Esophagus squamous epithelium (tissue), 5 donors: ENCODE measurements at regions not wholly inside any gene's neighbourhood (a gene's known extent, or its start where the extent isn't known, plus 50 kb on each side); places are given as distances from the start of the nearest gene placed in this dataset.

Experiments used
- DNase-seq: peaks from one replicate; lab custom pipeline; 2025; lab: John Stamatoyannopoulos, UW
- H3K27ac ChIP-seq, 4 donors: fragments of 200-600 bp; sonication (generic); one replicate each; pipeline ENCODE4 v1.5.1; 2016 to 2019; ENCODE audit warnings: mild to moderate bottlenecking in 1 of 4
- H3K27me3 ChIP-seq, 4 donors: fragments of 200-600 bp; sonication (generic); 1 replicate in 3 of 4; 2 replicates in 1 of 4; pipeline versions ENCODE4 v1.5.1 to v1.6.0; 2017 to 2021; ENCODE audit warnings: antibody characterized with exemption in 1 of 4
- H3K36me3 ChIP-seq, 3 donors: fragments of 200-600 bp; sonication (generic); one replicate each; pipeline ENCODE4 v1.5.1; 2016 to 2019
- H3K4me1 ChIP-seq, 3 donors: fragments of 200-600 bp; sonication (generic); one replicate each; pipeline ENCODE4 v1.5.1; 2017 to 2019
- H3K4me3 ChIP-seq, 4 donors: fragments of 200-600 bp; sonication (generic); 1 replicate in 3 of 4; 2 replicates in 1 of 4; pipeline ENCODE4 v1.5.1; 2016 to 2019; ENCODE audit warnings: mild to moderate bottlenecking in 2 of 4, moderate library complexity in 1 of 4
- H3K9me3 ChIP-seq, 3 donors: fragments of 200-600 bp; sonication (generic); one replicate each; pipeline ENCODE4 v1.5.1; 2016 to 2019
- CTCF ChIP-seq, 6 experiments: fragments of 450-650 bp in 4 of 6; fragments of 200-600 bp in 2 of 6; sonication (generic) in 2 of 6; IDR thresholded peaks; one replicate each; pipeline ENCODE4 v1.5.1; 2016 to 2019; ENCODE audit warnings: antibody characterized with exemption in 6 of 6, mild to moderate bottlenecking in 4 of 6, moderate library complexity in 4 of 6
- POLR2A ChIP-seq, 4 donors: fragments of 450-650 bp; IDR thresholded peaks; one replicate each; pipeline ENCODE4 v1.6.1; 2017; ENCODE audit warnings: antibody characterized with exemption in 4 of 4, mild to moderate bottlenecking in 4 of 4, moderate library complexity in 3 of 4
- WGBS, 2 donors: methylation state at CpG; one replicate each; pipeline ENCODE4 v1.1.5; 2018; 5-methylcytosine and 5-hydroxymethylcytosine counted together
- intact Hi-C: fragments of 100-400 bp; cut with DNase I; formaldehyde crosslinking; loops from one replicate; pipeline ENCODE4 v1.15.0; 2022
- donor health status: DM: yes; HTN: yes; CAD: no.

- no peaks in the 10 kb centered on the region for H3K36me3 ChIP-seq
- DNase-seq, result no peak
- H3K27ac ChIP-seq, result no peak overlapping the region
- H3K27me3 ChIP-seq, result no peaks in the 10 kb centered on the region
- no peak overlapping the region for H3K4me3 ChIP-seq
- no peaks in the 10 kb centered on the region for H3K9me3 ChIP-seq
- 80 to 89% methylated on average over 2 to 4 of the region's 9 CpGs for WGBS, 2 donors
- no peak for TF ChIP-seq CTCF (IDR thresholded peaks at IDR 0.05)
- TF ChIP-seq POLR2A (IDR thresholded peaks at IDR 0.05), result no peak
- intact Hi-C loops, result no loop called here
- H3K4me1 ChIP-seq, result no peaks in the 10 kb centered on the region
Measured at GRCh38 chr14:101043891-101044290, 140.4 kb upstream of the RTL1 start.

- Histone ChIP-seq H3K4me1 (no peaks in the 10 kb centered on the region), H3K36me3 (no peaks in the 10 kb centered on the region), H3K27me3 (no peaks in the 10 kb centered on the region), H3K9me3 (no peaks in the 10 kb centered on the region), H3K27ac (no peak overlapping the region), H3K4me3 (no peak overlapping the region)
- TF ChIP-seq POLR2A (IDR thresholded peaks at IDR 0.05) (no peak), CTCF (IDR thresholded peaks at IDR 0.05) (no peak)
- WGBS, 2 donors, result 83 to 100% methylated on average over 1 to 9 of the region's 14 CpGs
- intact Hi-C loops, result no loop called here
- DNase-seq, result no peak
Measured at GRCh38 chr14:101044741-101045140, 141.2 kb upstream of the RTL1 start.

- no peak for TF ChIP-seq CTCF (IDR thresholded peaks at IDR 0.05)
- no peak for TF ChIP-seq POLR2A (IDR thresholded peaks at IDR 0.05)
- Histone ChIP-seq H3K27me3 (no peaks in the 10 kb centered on the region), H3K9me3 (no peaks in the 10 kb centered on the region), H3K4me3 (no peak overlapping the region), H3K36me3 (no peaks in the 10 kb centered on the region), H3K4me1 (no peaks in the 10 kb centered on the region), H3K27ac (no peak overlapping the region)
- intact Hi-C loops, result no loop called here
- WGBS, 2 donors, result 85 to 100% methylated on average over 1 to 9 of the region's 9 CpGs
- no peak for DNase-seq
Measured at GRCh38 chr14:101045511-101045910, 142.0 kb upstream of the RTL1 start.

- Histone ChIP-seq H3K27ac (no peak overlapping the region), H3K4me1 (no peaks in the 10 kb centered on the region), H3K27me3 (no peaks in the 10 kb centered on the region), H3K36me3 (no peaks in the 10 kb centered on the region), H3K4me3 (no peak overlapping the region), H3K9me3 (no peaks in the 10 kb centered on the region)
- DNase-seq, result no peak
- TF ChIP-seq POLR2A (IDR thresholded peaks at IDR 0.05) (no peak), CTCF (IDR thresholded peaks at IDR 0.05) (no peak)
- 88 to 90% methylated on average over 14 to 16 of the region's 17 CpGs for WGBS, 2 donors
- intact Hi-C loops, result no loop called here
Measured at GRCh38 chr14:101046071-101046470, 142.5 kb upstream of the RTL1 start.

- Histone ChIP-seq H3K27me3 (no peaks in the 10 kb centered on the region), H3K4me1 (no peaks in the 10 kb centered on the region), H3K4me3 (no peak overlapping the region), H3K27ac (no peak overlapping the region), H3K9me3 (no peaks in the 10 kb centered on the region), H3K36me3 (no peaks in the 10 kb centered on the region)
- intact Hi-C loops, result no loop called here
- TF ChIP-seq POLR2A (IDR thresholded peaks at IDR 0.05), result no peak
- no peak for TF ChIP-seq CTCF (IDR thresholded peaks at IDR 0.05)
- 73 to 88% methylated on average over 6 to 7 of the region's 11 CpGs for WGBS, 2 donors
- DNase-seq, result no peak
Measured at GRCh38 chr14:101047326-101047725, 143.8 kb upstream of the RTL1 start.
